ENCODE measurements at regions not wholly inside any gene's neighbourhood (a gene's known extent, or its start where the extent isn't known, plus 50 kb on each side); places are given as distances from the start of the nearest gene placed in this dataset.

DNA sequence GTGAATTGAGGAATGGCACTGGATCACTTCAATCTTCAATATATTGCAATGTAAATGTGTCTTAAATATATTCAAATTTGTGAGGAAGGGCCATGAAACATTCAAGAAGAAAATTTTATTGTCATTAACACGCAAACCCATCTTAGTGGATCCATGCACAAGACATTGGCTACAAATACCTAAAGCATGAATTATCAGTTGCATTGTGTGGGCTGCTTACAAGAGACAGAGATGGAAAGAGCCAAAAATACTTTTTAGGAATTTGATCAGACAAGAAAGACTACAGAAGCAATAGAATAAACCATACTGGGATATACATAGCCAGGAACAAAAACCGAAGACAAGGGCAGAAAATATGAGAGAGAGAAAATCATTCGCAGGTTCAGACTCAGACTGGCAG lies 616.2 kb upstream of the GRIA3 start:
- TF ChIP-seq, protein P1, sequence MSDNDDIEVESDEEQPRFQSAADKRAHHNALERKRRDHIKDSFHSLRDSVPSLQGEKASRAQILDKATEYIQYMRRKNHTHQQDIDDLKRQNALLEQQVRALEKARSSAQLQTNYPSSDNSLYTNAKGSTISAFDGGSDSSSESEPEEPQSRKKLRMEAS (IDR thresholded peaks at IDR 0.05; ENCODE audit: low read depth, low read length), result no peak
- TF ChIP-seq CTCF (IDR thresholded peaks at IDR 0.05; ENCODE audit: low read depth, low read length) (no peak), MYC (IDR thresholded peaks at IDR 0.05; ENCODE audit: low read depth, low read length) (no peak), POLR2A (IDR thresholded peaks at IDR 0.05; ENCODE audit: extremely low read depth, insufficient read length) (no peak)
- no peak for DNase-seq (ENCODE audit: low read depth)
- H3K4me3 ChIP-seq (ENCODE audit: low read depth, low read length), result no peak overlapping the region

- no peak overlapping the region for H3K4me3 ChIP-seq (ENCODE audit: low read depth, low read length)
- TF ChIP-seq, protein P1 (IDR thresholded peaks at IDR 0.05; ENCODE audit: low read depth, low read length), result no peak
- TF ChIP-seq MYC (IDR thresholded peaks at IDR 0.05; ENCODE audit: low read depth, low read length), result no peak
- TF ChIP-seq POLR2A (IDR thresholded peaks at IDR 0.05; ENCODE audit: extremely low read depth, insufficient read length), result no peak
- TF ChIP-seq CTCF (IDR thresholded peaks at IDR 0.05; ENCODE audit: low read depth, low read length), result no peak
- DNase-seq (ENCODE audit: low read depth), result no peak
Measured at GRCh38 chrX:122572461-122572860, 611.6 kb upstream of the GRIA3 start.

DNA sequence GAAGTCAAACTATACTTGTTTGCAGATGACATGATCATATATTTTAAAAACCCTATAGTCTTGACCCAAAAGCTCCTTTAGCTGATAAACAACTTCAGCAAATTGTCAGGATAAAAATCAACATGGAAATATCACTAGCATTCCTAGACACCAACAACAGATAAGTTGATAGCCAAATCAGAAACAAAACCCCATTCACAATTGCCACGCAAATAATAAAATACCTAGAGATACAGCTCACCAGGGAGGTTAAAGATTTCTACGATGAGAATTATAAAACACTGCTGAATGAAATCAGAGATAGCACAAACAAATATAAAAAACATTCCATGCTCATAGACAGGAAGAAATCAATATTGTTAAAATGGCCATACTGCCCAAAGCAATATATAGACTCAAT lies 605.0 kb upstream of the GRIA3 start:
- DNase-seq (ENCODE audit: low read depth), result no peak
- TF ChIP-seq, protein P1 (IDR thresholded peaks at IDR 0.05; ENCODE audit: low read depth, low read length), result no peak
- no peak overlapping the region for H3K4me3 ChIP-seq (ENCODE audit: low read depth, low read length)

- H3K4me3 ChIP-seq (ENCODE audit: low read depth, low read length), result no peak overlapping the region
- no peak for DNase-seq (ENCODE audit: low read depth)
- TF ChIP-seq MYC (IDR thresholded peaks at IDR 0.05; ENCODE audit: low read depth, low read length), result no peak
- no peak for TF ChIP-seq CTCF (IDR thresholded peaks at IDR 0.05; ENCODE audit: low read depth, low read length)
- TF ChIP-seq, protein P1 (IDR thresholded peaks at IDR 0.05; ENCODE audit: low read depth, low read length), result no peak
- TF ChIP-seq POLR2A (IDR thresholded peaks at IDR 0.05; ENCODE audit: extremely low read depth, insufficient read length), result no peak
Measured at GRCh38 chrX:122579526-122579925, 604.6 kb upstream of the GRIA3 start.

DNA sequence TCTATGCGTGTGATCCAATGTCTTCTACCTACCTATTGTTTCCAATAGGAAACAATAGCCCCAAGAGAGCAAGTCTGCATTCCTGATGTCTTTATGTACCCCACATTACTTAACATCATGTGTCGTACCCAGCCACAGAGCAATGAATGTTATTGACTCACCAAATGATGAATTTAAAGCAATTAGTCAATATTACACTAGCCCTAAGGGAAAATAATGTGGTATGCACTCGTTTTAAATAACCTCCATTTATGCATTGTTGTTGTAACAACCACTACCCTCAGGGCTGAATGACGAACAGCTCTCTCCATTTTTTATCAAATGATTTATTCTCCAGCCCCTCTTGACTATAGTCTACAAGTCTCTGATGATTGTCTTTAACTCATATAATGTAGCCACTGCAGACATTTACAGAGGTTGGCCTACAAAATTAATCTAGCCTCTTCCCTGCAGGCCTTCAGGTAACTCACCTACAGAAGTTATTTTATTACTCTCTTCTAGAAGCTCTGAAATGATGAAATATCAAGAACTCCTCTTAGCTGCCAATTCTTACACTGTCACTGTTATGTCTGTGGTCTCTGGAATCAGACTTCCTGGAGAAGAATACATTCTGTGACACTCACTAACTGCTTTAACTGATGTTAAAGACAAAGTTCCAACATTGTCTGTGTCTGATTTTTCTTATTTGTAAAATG lies 601.7 kb upstream of the GRIA3 start:
- no peak for DNase-seq (ENCODE audit: low read depth)
- TF ChIP-seq POLR2A (IDR thresholded peaks at IDR 0.05; ENCODE audit: extremely low read depth, insufficient read length), result no peak
- no peak for TF ChIP-seq CTCF (IDR thresholded peaks at IDR 0.05; ENCODE audit: low read depth, low read length)
- TF ChIP-seq, protein P1 (IDR thresholded peaks at IDR 0.05; ENCODE audit: low read depth, low read length), result no peak
- no peak for TF ChIP-seq MYC (IDR thresholded peaks at IDR 0.05; ENCODE audit: low read depth, low read length)
- H3K4me3 ChIP-seq (ENCODE audit: low read depth, low read length), result no peak overlapping the region

GRCh38 chrX:122582975-122583305 lies 601.1 kb upstream of the GRIA3 start:
- no peak for DNase-seq (ENCODE audit: low read depth)
- H3K4me3 ChIP-seq (ENCODE audit: low read depth, low read length), result no peak overlapping the region
- TF ChIP-seq MYC (IDR thresholded peaks at IDR 0.05; ENCODE audit: low read depth, low read length) (no peak), POLR2A (IDR thresholded peaks at IDR 0.05; ENCODE audit: extremely low read depth, insufficient read length) (no peak), CTCF (IDR thresholded peaks at IDR 0.05; ENCODE audit: low read depth, low read length) (no peak)
- TF ChIP-seq, protein P1 (IDR thresholded peaks at IDR 0.05; ENCODE audit: low read depth, low read length), result no peak

Measured in NB4 (cell line).